HEK293 (cell line): ENCODE measurements at regions not wholly inside any gene's neighbourhood (a gene's known extent, or its start where the extent isn't known, plus 50 kb on each side); places are given as distances from the start of the nearest gene placed in this dataset.

Experiments
- CTCF ChIA-PET: fragments of 350-600 bp; formaldehyde crosslinking; extraction: SDS; loops from one replicate; lab custom pipeline; 2021; ENCODE audit warnings: antibody characterized with exemption; lab: Yijun Ruan, JAX
- POLR2A ChIA-PET: fragments of 300-600 bp; formaldehyde crosslinking; extraction: SDS; loops from one replicate; lab custom pipeline; 2020; ENCODE audit warnings: antibody characterized with exemption, inconsistent platforms; lab: Yijun Ruan, JAX
- H3K27ac ChIP-seq: fragments of 200-500 bp; sonication (Bioruptor generic); 2 replicates; pipeline ENCODE4 v1.5.1; 2014; ENCODE audit warnings: low read depth, low read length, control low read depth, inconsistent platforms; ENCODE audit errors: extremely low read depth
- H3K36me3 ChIP-seq, 2 experiments: fragments of 200-500 bp in 1 of 2; sonication (Bioruptor generic) in 1 of 2; 1 replicate in 1 of 2; 2 replicates in 1 of 2; pipeline ENCODE4 v1.5.1; 2014 to 2017; ENCODE audit warnings: inconsistent platforms in 2 of 2, low read length in 2 of 2; ENCODE audit not compliant: control insufficient read depth in 2 of 2, insufficient read depth in 1 of 2
- H3K4me1 ChIP-seq: fragments of 200-500 bp; sonication (Bioruptor generic); 2 replicates; pipeline ENCODE4 v1.5.1; 2014; ENCODE audit warnings: mild to moderate bottlenecking, low read length, inconsistent platforms; ENCODE audit not compliant: control insufficient read depth, insufficient read depth
- H3K4me3 ChIP-seq: 2 replicates; pipeline ENCODE4 v1.5.1; 2011; ENCODE audit warnings: low read depth, mild to moderate bottlenecking, control low read depth, low read length, moderate library complexity
- H3K9me3 ChIP-seq: fragments of 200-500 bp; sonication (Bioruptor generic); 2 replicates; pipeline ENCODE4 v1.5.1; 2014; ENCODE audit warnings: low read depth, low read length, inconsistent platforms; ENCODE audit not compliant: control insufficient read depth, insufficient read depth
- BCL11B ChIP-seq: fragments of 450-650 bp; formaldehyde crosslinking; IDR thresholded peaks from 2 replicates; pipeline ENCODE4 v1.5.1; 2016; ENCODE audit warnings: low read depth, missing biosample characterization, missing genetic modification characterization
- HOXA7 ChIP-seq: sonication (generic); formaldehyde crosslinking; IDR thresholded peaks from 2 replicates; pipeline ENCODE4 v1.8.1; 2022; ENCODE audit warnings: missing genetic modification reagents, borderline replicate concordance
- KLF1 ChIP-seq: fragments of 450-650 bp; formaldehyde crosslinking; IDR thresholded peaks from 2 replicates; pipeline ENCODE4 v1.5.1; 2016; ENCODE audit warnings: missing biosample characterization, missing genetic modification characterization
- OSR2 ChIP-seq: fragments of 450-650 bp; formaldehyde crosslinking; IDR thresholded peaks from 2 replicates; pipeline ENCODE4 v1.5.1; 2016; ENCODE audit warnings: missing biosample characterization, missing genetic modification characterization
- YY2 ChIP-seq: fragments of 450-650 bp; formaldehyde crosslinking; IDR thresholded peaks from 2 replicates; pipeline ENCODE4 v1.5.1; 2016; ENCODE audit warnings: missing biosample characterization, missing genetic modification characterization
- ZBTB44 ChIP-seq: fragments of 450-650 bp; IDR thresholded peaks from 2 replicates; pipeline ENCODE4 v1.5.1; 2018; ENCODE audit warnings: missing biosample characterization, mild to moderate bottlenecking, missing genetic modification characterization
- ZBTB8A ChIP-seq: fragments of 450-650 bp; formaldehyde crosslinking; IDR thresholded peaks from 2 replicates; pipeline ENCODE4 v1.5.1; 2016; ENCODE audit warnings: missing biosample characterization, missing genetic modification characterization
- ZFP69B ChIP-seq: fragments of 450-650 bp; formaldehyde crosslinking; IDR thresholded peaks from 2 replicates; pipeline ENCODE4 v1.5.1; 2016; ENCODE audit warnings: missing biosample characterization, missing genetic modification characterization
- ZNF10 ChIP-seq: fragments of 450-650 bp; formaldehyde crosslinking; IDR thresholded peaks from 2 replicates; pipeline ENCODE4 v1.5.1; 2017; ENCODE audit warnings: missing biosample characterization, missing genetic modification characterization
- ZNF148 ChIP-seq: fragments of 450-650 bp; formaldehyde crosslinking; IDR thresholded peaks from 2 replicates; pipeline ENCODE4 v1.5.0; 2017; ENCODE audit warnings: missing biosample characterization, missing genetic modification characterization, borderline replicate concordance
- ZNF169 ChIP-seq: fragments of 450-650 bp; formaldehyde crosslinking; IDR thresholded peaks from 2 replicates; pipeline ENCODE4 v1.5.1; 2016; ENCODE audit warnings: missing biosample characterization, missing genetic modification characterization
- ZNF174 ChIP-seq: fragments of 450-650 bp; formaldehyde crosslinking; IDR thresholded peaks from 2 replicates; pipeline ENCODE4 v1.5.0; 2017; ENCODE audit warnings: missing biosample characterization, mild to moderate bottlenecking, missing genetic modification characterization
- ZNF239 ChIP-seq: fragments of 450-650 bp; formaldehyde crosslinking; IDR thresholded peaks from 2 replicates; pipeline ENCODE4 v1.5.1; 2016; ENCODE audit warnings: missing biosample characterization, missing genetic modification characterization
- ZNF324 ChIP-seq: fragments of 450-650 bp; formaldehyde crosslinking; IDR thresholded peaks from 2 replicates; pipeline ENCODE4 v1.5.1; 2016; ENCODE audit warnings: missing biosample characterization, missing genetic modification characterization
- ZNF341 ChIP-seq: fragments of 450-650 bp; formaldehyde crosslinking; IDR thresholded peaks from 2 replicates; pipeline ENCODE4; 2016; ENCODE audit warnings: low read depth, missing biosample characterization, missing genetic modification characterization
- ZNF350 ChIP-seq: fragments of 450-650 bp; formaldehyde crosslinking; IDR thresholded peaks from 2 replicates; pipeline ENCODE4 v1.5.0; 2017; ENCODE audit warnings: missing biosample characterization, mild to moderate bottlenecking, missing genetic modification characterization
- ZNF354C ChIP-seq: fragments of 450-650 bp; formaldehyde crosslinking; IDR thresholded peaks from 2 replicates; pipeline ENCODE4 v1.5.1; 2016; ENCODE audit warnings: missing biosample characterization, missing genetic modification characterization, low read depth, borderline replicate concordance
- ZNF37A ChIP-seq: fragments of 450-650 bp; IDR thresholded peaks from 2 replicates; pipeline ENCODE4 v1.5.1; 2018; ENCODE audit warnings: missing biosample characterization, missing genetic modification characterization
- ZNF48 ChIP-seq: fragments of 450-650 bp; formaldehyde crosslinking; IDR thresholded peaks from 2 replicates; pipeline ENCODE4 v1.5.1; 2016; ENCODE audit warnings: missing biosample characterization, missing genetic modification characterization
- ZNF501 ChIP-seq: fragments of 450-650 bp; formaldehyde crosslinking; IDR thresholded peaks from 2 replicates; pipeline ENCODE4 v1.5.1; 2016; ENCODE audit warnings: missing biosample characterization, missing genetic modification characterization
- ZNF555 ChIP-seq: fragments of 450-650 bp; formaldehyde crosslinking; conservative IDR thresholded peaks from 2 replicates; pipeline ENCODE4 v1.5.1; 2017; ENCODE audit warnings: missing biosample characterization, mild to moderate bottlenecking, missing genetic modification characterization, inconsistent platforms
- ZNF623 ChIP-seq: fragments of 450-650 bp; formaldehyde crosslinking; IDR thresholded peaks from 2 replicates; pipeline ENCODE4 v1.5.1; 2016; ENCODE audit warnings: missing biosample characterization, missing genetic modification characterization
- ZNF670 ChIP-seq: fragments of 450-650 bp; formaldehyde crosslinking; IDR thresholded peaks from 2 replicates; pipeline ENCODE4 v1.5.1; 2016; ENCODE audit warnings: missing biosample characterization, missing genetic modification characterization, low read depth
- ZNF76 ChIP-seq: fragments of 450-650 bp; formaldehyde crosslinking; IDR thresholded peaks from 2 replicates; pipeline ENCODE4; 2016; ENCODE audit warnings: low read depth, missing biosample characterization, missing genetic modification characterization, borderline replicate concordance
- ZXDB ChIP-seq: fragments of 450-650 bp; formaldehyde crosslinking; IDR thresholded peaks from 2 replicates; pipeline ENCODE4 v1.5.1; 2016; ENCODE audit warnings: missing biosample characterization, missing genetic modification characterization
- TF ChIP-seq, protein P1 (sequence below): fragments of 450-650 bp; formaldehyde crosslinking; IDR thresholded peaks from 2 replicates; pipeline ENCODE4 v1.5.1; 2016; ENCODE audit warnings: missing biosample characterization, missing genetic modification characterization
- TF ChIP-seq, protein P2 (sequence below): fragments of 450-650 bp; formaldehyde crosslinking; IDR thresholded peaks from 2 replicates; pipeline ENCODE4 v1.5.1; 2016; ENCODE audit warnings: missing biosample characterization, missing genetic modification characterization

DNA sequence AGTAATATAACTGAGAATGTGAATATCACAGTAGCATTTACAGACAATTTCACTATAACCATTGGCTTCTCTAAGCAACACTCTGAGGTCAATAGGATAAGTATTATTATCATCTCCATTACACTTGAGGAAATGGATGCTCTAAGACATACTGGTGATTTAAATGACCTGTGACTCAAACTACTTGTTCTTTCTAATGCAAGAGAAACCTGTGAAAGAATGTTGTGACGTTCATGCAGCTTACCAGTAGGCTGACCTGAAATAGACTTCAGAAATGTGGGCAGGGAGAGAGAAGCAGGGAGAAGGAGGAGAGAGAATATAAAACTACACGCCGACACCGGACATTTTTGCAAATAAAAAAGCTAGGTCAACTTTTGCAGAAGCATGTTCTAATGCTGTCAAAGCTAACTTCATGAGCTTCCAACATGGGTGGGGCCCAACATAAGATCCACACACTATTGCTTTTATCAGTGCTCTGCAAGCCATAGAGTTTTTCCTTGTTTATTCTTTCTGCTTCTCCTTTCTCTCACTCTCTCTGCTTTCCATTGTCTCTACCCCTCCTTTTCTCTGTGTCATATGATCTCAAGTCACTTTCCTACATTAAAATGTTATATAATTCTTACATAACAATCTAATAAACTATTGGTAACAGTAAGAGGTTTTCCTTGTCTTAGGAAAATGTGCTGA is 217.6 kb upstream of the FN1 start:
- H3K4me1 ChIP-seq = no peaks in the 10 kb centered on the region; the same call in 1 of the 2 replicates
- H3K9me3 ChIP-seq = no peaks in the 10 kb centered on the region
- no peaks in the 10 kb centered on the region for H3K36me3 ChIP-seq
- H3K27ac ChIP-seq = no peak overlapping the region
- POLR2A ChIA-PET = no interaction called here
- CTCF ChIA-PET = interaction anchor here (0.5 to 0.8 kb wide), 3 partner anchors 18 to 132 kb away, joined by 3 read pairs; no protein-coding TSS in a partner anchor
- no peak overlapping the region for H3K4me3 ChIP-seq
- TF ChIP-seq ZBTB8A (tag by site-specific recombination) (no peak), ZXDB (no peak), ZNF239 (tag by site-specific recombination) (no peak), HOXA7 (CRISPR knock-in tag) (no peak), ZNF623 (no peak), ZNF354C (tag by site-specific recombination) (no peak), ZNF10 (tag by site-specific recombination) (no peak), KLF1 (tag by site-specific recombination) (no peak), YY2 (no peak), ZNF174 (tag by site-specific recombination) (no peak), ZNF169 (tag by site-specific recombination) (no peak), ZNF501 (tag by site-specific recombination) (no peak), ZFP69B (tag by site-specific recombination) (no peak), ZNF670 (tag by site-specific recombination) (no peak), OSR2 (tag by site-specific recombination) (no peak), ZNF324 (no peak), ZNF350 (tag by site-specific recombination) (no peak)
- TF ChIP-seq, protein P1, sequence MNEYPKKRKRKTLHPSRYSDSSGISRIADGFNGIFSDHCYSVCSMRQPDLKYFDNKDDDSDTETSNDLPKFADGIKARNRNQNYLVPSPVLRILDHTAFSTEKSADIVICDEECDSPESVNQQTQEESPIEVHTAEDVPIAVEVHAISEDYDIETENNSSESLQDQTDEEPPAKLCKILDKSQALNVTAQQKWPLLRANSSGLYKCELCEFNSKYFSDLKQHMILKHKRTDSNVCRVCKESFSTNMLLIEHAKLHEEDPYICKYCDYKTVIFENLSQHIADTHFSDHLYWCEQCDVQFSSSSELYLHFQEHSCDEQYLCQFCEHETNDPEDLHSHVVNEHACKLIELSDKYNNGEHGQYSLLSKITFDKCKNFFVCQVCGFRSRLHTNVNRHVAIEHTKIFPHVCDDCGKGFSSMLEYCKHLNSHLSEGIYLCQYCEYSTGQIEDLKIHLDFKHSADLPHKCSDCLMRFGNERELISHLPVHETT (tag by site-specific recombination) = no peak
- TF ChIP-seq, protein P2, sequence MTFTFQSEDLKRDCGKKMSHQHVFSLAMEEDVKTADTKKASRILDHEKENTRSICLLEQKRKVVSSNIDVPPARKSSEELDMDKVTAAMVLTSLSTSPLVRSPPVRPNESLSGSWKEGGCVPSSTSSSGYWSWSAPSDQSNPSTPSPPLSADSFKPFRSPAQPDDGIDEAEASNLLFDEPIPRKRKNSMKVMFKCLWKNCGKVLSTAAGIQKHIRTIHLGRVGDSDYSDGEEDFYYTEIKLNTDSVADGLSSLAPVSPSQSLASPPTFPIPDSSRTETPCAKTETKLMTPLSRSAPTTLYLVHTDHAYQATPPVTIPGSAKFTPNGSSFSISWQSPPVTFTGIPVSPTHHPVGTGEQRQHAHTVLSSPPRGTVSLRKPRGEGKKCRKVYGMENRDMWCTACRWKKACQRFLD (tag by site-specific recombination) = no peak

DNA sequence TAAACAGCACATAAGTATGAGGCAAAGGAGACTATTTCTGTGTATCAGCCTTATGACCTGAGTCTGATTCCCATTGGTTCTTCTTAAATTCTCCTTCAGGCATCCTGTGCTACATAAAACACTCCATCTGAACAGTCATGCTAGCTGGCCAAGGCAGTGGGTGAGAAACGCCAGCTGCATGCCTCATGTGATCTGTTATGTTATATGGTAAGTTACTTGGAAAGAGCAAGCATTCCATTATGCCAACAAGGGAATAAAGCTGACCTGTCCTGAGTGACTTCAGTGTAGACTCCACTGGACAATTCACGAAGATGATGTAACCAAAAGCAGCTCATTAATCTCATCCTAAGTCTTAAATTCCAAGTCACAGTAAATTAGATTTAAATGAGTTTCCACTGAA is 216.5 kb upstream of the FN1 start:
- H3K27ac ChIP-seq = no peak overlapping the region
- H3K4me1 ChIP-seq = no peaks in the 10 kb centered on the region
- H3K4me3 ChIP-seq = no peak overlapping the region
- H3K36me3 ChIP-seq = no peaks in the 10 kb centered on the region
- POLR2A ChIA-PET = no interaction called here
- CTCF ChIA-PET = no interaction called here
- no peak for TF ChIP-seq ZNF48 (tag by site-specific recombination)
- no peaks in the 10 kb centered on the region for H3K9me3 ChIP-seq

DNA sequence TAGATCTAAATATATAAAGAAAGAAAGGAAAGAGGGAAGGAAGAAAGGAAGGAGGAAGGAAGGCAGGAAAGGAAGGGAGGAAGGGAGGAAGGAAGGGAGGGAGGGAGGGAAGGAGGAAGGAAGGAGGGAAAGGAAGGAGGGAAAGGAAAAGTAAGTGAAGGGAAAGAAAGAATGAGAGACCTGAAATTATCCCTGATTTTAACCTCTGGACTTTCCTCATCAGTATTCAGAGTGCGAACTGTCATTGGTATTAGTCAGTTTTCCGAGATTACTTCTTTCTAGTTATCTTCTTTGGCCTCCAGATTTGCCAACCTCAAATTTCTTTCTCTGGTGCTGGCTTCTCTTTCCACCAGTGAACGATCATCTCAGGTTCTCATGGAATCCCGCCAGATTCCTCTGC is 215.5 kb upstream of the FN1 start:
- no peaks in the 10 kb centered on the region for H3K9me3 ChIP-seq
- ChIA-PET CTCF (no interaction called here), POLR2A (no interaction called here)
- H3K27ac ChIP-seq = no peak overlapping the region
- H3K4me3 ChIP-seq = no peak overlapping the region
- no peaks in the 10 kb centered on the region for H3K4me1 ChIP-seq
- H3K36me3 ChIP-seq = no peaks in the 10 kb centered on the region
- no peak for TF ChIP-seq ZNF555
- no peak for TF ChIP-seq ZNF148 (tag by site-specific recombination)
- TF ChIP-seq ZNF341 (tag by site-specific recombination) = no peak
- TF ChIP-seq ZBTB44 (tag by site-specific recombination) = no peak
- TF ChIP-seq ZNF76 (tag by site-specific recombination) = no peak
- TF ChIP-seq BCL11B (tag by site-specific recombination) = no peak
- no peak for TF ChIP-seq ZNF37A (tag by site-specific recombination)
